ENCODE measurements at regions not wholly inside any gene's neighbourhood (a gene's known extent, or its start where the extent isn't known, plus 50 kb on each side); places are given as distances from the start of the nearest gene placed in this dataset.
"Not testable (repeated sequence)": the region's sequence is repeated elsewhere in the genome, so short reads cannot be mapped to it uniquely, and the experiment has no call there.

DNA sequence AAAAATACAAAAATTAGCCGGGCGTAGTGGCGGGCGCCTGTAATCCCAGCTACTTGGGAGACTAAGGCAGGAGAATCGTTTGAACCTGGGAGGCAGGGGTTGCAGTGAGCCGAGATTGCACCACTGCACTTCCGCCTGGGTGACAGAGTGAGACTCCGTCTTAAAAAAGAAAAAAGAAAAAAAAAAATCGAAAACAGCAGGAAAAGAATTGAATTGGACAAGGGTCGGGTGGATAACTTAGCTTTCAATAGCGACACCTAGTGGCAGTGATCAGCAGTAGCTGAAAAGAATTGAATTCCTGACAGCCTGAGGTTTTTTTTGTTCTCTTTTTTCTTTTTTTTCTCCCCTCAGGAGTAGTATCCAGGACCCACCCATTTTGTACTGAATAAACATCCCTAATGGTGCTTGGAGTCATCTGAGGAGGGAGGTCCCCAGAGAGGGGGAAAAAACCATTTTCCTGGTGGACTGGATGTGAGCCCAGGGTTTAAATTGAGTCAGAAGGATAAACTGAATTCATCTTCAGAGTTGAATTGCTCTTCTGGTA is 55.1 kb downstream of the CYCS start:
- DNase-seq (ENCODE audit: low read depth) = peak; percentile 88

DNA sequence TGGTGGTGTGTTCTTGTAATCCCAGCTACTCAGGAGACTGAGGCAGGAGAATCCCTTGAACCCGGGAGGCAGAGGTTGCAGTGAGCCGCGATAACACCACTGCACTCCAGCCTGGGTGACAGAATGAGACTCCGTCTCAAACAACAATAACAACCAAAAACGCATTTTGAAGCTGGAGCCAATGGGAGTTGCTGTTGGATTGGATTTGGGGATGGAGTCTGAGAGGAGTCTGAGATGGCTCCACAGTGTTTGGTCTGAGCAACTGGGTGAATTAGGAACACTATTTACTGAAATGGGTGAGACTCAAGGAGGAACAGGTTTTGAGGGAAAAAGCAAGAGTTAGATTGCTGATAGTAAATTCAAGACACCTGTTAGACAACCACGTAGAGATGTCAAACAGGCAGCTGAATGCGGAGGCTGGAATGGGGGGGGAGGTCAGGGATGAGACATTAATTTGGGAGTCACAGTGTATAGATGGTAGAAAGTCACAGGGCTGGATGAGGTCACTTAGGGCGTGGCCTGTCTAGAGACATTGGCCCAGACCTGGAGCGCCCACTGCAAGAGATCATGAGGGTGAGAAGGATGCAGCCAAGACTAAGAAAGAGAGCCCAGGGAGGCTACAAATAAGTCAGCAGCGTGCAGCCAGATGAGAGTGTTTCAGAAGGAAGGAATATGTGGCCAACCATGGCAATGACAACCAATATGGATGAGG is 56.4 kb downstream of the CYCS start:
- DNase-seq (ENCODE audit: low read depth) = no peak

DNA sequence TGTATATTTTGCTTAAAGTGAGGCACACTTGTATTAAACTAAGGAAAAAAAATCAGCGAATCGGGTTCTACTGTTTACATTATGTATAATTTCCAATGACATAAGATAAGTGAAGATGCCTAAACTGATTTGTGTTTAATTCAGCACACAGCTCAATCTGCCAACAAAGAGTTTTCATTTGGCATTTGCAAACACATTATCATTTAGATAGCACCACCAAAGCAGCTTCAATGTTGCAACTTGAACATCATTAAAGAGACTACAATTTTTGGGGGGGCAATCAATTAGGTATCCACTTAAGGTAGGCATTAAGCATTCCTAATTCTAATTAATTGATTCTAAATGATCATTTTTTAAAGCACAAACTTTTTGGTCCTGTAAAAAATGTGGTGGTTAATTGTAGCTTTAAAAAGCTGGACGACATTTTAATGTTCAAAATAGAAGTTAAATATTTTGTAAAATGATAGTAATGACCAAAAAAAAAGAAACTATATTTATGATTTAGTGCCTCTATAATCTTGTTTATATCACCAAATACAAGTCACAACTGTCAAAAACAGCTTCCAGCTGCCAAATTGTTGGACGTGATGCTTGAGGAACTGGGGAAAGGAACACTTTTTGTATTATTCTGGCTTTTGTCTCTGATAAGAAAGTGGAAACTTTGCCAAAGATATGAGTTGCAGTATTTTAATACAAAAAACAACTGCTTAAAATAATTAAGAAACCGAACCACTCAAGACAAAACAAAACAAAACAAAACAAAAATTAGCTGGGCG is 57.1 kb downstream of the CYCS start:
- DNase-seq (ENCODE audit: low read depth) = no peak

DNA sequence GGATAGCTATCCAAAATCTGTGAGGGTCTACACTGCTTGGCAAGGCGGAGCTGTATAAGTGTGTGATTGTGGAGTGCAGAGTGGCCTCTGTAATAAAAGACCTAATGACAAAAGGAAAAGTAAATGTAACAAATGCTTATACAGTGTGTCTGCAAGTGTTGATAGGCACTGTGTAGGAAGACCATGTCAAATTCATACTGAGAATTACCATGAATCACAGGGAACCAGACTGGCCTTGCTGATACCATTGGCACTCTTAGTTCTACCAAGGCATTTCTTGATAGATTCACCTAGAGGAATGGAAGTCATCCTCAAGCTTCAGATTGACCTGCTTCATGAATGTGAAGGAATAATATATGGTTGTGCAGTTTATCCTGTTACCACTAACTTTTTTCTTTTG is 58.8 kb downstream of the CYCS start:
- DNase-seq (ENCODE audit: low read depth) = no peak

DNA sequence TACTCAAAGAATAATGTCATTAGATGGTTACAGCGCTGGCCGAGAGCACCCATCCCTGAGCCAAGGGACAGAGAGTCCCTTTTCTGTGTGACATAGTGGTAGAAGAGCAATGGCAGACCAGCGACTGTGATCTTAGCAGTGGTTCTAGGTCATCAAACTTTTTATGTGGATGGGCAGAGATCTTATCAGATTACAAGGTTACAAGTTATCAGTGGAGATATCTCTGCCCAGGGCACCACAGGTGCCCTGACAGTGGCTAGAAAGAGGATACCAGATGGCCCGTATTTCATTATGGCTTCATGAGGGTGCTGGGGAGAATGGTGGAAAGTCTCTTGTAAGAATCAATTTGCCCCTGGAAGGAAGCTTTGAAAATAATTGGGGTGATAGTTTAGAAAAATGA is 62.7 kb downstream of the CYCS start:
- no peak for DNase-seq (ENCODE audit: low read depth)

DNA sequence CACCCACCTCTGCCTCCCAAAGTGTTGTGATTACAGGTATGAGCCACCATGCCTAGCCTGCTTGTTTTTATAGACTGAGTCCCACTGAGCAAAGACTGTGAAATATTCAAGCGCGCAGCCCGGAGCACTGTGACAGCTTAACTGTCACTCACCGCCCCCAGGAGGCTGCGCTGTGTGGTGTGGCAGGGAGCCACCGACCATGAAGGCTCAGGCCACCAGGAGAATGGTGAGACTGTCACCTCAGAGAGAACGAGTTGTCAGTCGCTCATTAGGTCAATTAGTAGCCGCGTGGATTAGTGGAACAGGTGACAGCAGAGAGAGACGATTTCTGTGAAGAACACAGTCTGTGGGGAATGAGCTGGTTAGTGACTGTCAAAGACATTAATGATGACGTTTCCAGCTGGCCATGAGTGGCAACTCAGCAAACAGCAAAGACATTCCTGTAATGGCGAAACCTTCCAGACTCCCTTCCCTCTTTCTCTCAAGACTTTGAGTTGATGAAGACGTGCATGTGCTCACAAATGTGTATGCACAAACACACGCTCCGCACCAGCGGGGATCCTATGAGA is 64.5 kb downstream of the CYCS start:
- DNase-seq (ENCODE audit: low read depth) = no peak

DNA sequence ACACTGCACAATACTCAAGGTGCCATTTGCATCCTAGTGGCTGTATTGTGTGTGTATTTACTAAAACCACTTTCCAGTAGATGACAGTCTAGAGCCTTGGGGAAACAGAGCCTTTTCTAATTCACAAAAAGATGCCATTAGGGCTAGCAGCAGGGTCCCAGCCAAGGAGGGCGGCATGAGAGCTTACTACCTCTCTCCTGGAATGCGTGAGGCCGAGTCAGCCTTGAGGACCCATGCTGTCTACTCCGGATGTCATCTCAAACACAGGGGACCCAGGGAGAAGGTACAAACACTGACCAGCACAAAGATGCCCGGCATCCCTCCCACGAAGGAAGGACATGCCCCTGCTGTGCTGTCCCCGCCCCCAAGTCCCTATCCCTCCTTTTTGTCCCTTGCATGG is 65.5 kb downstream of the CYCS start:
- no peak for DNase-seq (ENCODE audit: low read depth)

DNA sequence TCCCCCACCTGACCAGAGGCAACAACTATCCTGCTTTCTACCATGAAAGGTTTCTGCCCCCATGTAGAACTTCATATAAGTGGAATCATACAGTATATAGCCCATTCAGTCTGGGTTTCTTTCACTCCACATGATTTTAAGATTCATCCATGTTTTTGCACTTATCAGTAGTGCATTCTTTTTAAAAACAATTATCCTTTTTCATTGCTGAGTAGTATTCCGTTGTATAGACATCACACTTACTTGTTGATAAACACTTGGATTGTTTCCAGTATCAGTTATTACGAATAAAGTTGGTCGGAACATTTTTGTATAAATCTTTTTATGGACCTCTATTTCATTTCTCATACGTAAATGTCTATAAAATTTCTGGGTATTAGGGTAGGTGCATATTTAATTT is 68.7 kb downstream of the CYCS start:
- no peak for DNase-seq (ENCODE audit: low read depth)

DNA sequence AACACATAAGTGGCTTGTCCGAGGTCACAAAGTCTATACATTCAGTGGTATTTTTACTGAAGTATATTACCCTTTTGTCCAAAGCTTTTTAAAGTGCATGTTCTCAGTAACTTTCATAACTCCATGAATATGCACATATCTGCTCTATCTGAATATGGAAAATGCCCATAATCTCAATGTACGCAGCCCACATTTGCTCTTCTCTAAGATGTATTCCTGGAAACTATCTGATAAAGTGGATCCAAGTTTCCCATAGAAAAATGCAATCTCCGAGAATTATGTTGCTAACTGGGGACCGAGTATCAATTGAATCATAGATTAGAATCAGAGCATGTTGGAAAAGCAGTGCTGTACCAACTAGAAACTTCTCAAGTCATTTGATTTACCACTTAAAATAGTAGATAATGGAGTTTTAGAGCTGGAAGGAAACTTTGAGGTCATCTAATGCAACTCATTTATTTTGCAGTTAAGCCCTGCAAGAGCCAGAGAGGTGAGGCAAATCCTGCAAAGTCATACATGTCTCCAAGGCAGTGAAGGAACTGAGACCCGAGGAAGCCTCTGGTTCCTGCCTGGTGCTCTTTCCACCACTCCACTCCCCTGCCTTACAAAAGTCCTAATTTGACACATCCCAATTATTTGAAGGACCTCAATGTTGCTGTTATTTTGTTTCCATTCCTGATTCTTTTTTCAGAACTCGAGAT is 69.4 kb downstream of the CYCS start:
- no peak for DNase-seq (ENCODE audit: low read depth)

DNA sequence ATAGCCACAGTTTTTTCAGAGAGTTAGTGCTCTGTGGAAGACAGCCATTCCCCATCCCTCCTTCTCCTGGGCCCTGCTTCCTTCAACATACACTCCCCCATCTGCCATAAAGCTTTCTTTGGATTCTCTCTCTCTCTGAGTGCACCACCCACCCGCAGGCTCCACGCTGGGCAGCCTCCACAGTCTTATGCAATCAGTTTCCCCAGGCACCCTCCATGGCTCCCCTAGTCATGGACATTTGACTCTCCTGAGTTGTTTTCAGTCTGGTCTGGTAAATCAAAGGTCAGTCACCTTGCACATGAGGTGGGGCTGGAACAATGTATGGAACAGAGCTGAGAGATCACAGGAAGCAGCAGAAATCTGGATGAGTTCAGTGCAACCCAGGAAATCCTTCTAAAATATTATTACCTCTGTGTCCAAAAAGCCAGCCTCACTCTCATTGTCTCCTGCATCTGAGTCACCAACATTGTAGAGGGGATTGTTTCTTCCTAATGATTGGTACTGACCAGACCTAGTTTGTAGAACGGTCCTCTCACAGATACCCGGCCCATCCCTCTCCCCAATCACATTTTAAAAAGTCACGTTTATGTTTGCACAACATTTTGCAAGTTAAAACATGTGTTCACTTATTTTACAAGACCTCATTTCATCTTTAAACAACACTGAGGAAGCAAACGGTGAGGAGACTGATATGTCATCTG is 70.1 kb downstream of the CYCS start:
- no peak for DNase-seq (ENCODE audit: low read depth)

DNA sequence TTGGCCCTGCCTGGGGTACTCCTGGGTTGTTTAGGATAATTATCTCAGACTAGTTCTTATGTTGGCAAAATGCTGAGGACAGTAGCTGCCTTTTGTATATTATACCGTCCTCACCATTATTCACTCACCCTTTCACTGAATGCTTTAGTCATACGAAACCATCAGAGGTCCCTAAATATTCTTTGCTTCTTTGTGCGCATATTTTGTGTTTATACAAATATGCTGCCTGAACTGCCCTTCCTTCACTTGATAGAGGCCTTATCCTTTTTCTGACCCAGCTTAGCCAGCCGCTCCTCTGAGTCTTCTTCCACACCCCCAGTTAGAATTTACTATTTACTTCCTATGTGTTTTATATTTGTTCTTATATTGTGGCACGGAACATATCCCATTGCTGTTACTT is 70.2 kb upstream of the OSBPL3 start:
- DNase-seq (ENCODE audit: low read depth) = no peak

DNA sequence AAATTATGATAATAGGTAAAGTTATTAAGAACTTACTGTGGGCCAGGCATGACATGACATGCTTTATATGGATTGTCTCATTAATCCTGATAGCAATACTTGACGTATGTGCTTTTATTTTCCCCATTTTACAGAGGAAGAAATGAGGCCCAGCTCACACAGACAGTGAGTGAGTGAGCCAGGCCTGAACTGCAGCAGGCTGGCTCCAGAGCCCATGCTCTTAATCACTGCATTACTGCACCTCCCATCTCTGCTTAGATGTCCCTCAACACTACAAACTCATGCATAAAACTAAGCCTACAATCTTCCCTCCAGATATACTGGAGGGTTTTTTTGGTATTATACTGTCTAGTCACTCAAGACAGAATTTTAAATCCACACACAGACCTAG is 68.5 kb upstream of the OSBPL3 start:
- no peak for DNase-seq (ENCODE audit: low read depth)

DNA sequence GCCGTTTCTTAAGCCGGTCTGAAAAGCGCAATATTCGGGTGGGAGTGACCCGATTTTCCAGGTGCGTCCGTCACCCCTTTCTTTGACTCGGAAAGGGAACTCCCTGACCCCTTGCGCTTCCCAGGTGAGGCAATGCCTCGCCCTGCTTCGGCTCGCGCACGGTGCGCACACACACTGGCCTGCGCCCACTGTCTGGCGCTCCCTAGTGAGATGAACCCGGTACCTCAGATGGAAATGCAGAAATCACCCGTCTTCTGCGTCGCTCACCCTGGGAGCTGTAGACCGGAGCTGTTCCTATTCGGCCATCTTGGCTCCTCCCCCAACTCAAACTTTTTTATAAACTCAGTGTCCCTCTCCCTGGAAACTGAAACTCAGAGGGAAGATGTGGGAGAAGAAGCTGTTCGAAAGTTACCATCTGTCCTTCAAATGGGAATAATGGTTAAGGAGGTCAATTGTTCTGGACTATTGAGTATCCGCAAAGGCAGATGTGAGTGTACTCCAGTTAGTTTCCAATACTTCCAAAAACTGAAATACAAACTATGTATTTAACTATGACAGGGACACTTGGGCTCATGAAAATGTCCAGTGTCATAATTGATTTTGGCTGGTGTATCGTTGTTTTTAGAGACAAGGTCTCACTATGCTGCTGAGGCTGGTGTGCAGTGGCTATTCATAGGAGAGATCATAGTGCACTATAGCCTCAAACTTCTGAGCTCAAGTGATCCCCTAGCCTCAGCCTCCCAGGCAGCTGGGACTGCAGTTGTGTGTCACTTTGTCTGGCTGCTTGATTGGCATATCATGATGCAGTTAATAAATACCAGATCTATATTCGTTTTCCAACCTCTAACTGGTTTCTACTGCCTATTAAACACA is 67.8 kb upstream of the OSBPL3 start:
- DNase-seq (ENCODE audit: low read depth) = not testable (repeated sequence)

DNA sequence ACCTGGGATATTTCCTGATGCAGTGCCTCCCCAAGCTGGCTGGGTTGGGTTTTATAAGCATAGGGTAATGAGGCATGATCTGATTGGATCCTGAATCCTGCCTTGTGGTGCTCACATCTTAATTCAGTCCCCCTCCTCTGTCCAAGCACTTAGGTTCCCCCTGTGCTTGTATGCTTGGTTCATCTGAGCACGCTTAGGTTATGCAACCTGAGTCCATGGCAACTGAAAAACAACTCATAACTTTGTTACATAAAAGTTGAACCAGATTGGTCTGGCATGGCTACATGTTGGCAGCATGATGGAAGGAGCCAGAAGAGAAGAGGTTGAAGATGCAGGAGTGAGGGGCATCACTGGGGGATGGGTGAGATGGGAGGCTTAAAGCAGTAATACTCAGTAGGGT is 57.3 kb upstream of the OSBPL3 start:
- DNase-seq (ENCODE audit: low read depth) = peak; percentile 61

DNA sequence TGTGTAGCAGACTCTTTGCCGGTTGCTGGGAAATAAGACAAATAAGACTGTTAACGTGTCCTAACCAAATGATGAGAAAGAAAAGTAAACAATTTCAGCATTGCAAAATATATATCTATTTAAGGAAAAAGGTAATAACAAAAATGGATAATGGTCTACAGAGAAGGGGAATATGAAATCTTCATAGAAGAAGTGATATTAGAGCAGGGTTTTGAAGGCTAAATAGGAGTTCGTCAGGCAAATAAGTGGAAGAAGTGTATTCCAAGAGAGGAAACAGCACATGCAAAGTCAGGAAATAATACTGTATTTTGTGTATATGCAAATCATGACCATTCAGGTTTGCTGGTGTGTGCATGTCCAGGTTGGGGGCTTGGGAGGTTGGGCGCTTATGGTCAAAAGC is 55.3 kb upstream of the OSBPL3 start:
- DNase-seq (ENCODE audit: low read depth) = no peak

DNA sequence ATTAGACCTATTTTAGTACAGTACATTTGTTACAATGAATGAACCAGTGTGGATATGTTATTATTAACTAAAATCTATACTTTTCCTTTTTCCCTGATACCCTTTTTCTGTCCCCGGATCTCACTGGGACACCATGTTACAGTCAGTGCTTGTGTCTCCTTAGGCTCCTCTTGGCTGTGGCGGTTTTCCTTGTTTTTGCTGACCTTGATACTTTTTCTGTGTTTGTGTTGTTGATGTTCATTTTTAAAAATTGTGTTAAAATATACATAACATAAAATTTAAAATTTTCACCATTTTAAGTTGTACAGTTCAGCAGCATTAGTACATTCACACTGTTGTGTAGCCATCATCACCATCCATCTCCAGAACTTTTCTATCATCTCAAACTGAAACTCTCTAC is 54.2 kb upstream of the OSBPL3 start:
- no peak for DNase-seq (ENCODE audit: low read depth)

DNA sequence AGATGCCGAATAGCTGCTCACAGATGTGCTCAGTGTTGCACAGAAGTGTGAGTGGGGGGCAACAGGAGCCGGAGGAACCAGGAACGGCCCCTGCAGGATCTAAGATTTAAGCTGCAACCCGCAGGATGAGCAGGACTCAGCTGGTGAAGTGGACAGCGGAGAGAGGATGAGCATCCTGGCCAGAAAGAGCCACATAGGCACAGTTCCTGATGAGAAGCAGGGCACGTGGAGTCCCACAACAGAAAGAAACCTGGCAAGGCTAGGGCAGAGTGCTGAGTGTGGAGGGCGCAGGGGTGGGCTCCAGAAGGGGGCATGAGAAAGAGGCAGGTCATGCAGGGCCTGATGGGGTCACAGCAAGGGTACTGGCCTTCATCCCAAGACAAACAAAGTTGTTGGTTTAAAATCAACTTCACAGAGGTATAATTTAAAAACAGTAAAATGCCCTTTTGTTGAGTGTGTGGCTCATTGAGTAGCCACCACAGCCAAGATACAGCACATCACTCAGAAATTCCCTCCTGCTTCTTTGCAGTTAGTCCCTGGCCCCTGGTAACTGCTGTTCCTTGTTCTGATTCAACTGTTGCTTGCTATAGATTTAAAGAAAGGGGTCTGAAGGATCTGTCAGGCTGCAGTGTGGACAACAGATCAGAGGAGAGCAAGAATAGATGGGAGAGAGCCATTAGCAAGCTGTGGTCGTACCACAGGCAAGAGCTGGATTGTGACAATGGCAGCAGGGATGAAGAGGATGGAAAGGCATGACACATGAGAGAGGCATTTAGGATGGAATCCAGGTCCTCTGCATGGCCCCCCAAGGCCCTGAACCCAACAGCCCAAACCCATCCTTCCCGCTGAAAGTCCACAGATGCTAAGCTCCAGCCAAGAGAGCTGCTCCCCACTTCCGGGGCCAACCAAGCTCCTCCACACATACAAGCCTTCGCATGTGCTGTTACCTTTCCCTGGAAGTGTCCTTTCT is 53.1 kb upstream of the OSBPL3 start:
- no peak for DNase-seq (ENCODE audit: low read depth)

DNA sequence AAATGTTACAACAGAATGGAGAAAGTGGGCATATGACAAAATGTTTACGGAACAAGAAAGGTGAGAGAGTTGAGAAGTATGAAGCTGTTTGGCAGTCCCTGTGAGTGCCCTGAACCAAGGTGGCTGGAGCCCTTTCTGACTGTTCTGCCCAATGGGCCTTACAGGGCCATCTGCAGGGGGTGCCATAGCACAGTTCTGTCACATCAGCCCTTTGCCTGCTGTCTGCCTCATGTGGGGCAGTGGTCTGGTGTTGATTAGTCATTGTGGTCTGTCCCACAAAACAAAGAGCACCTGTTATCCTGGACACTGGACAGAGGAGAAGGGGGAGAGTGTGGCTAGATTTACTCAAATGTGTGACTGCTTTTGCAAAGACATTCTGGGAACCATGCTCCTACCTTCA is 51.5 kb upstream of the OSBPL3 start:
- peak; percentile 52 for DNase-seq (ENCODE audit: low read depth)

DNA sequence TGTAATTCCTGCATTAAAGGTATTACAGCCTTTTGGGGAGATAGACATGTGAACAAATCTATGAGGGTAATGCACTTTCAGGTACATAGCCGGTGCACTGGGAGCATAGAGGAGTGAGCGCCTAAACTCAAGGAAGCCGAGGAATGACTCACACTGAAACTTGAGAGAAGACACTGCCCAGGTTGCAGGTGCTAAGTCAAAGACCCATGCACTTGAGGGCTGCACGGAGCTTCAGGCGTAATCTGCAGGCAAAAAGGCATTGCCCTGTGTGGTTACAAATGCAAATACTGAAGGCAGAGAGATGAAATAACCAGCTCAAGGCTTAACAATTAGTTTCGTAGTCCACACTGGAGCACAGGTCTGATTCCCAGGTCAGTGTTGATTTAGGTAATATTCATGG is 51.0 kb upstream of the OSBPL3 start:
- DNase-seq (ENCODE audit: low read depth) = no peak

All from renal cortical epithelial cell (primary cell).